Muscle layer of duodenum (tissue), 2 donors: ENCODE measurements at regions not wholly inside any gene's neighbourhood (a gene's known extent, or its start where the extent isn't known, plus 50 kb on each side); places are given as distances from the start of the nearest gene placed in this dataset.

Experiments used
- H3K27ac ChIP-seq: one replicate; pipeline ENCODE4 v1.7.0; 2013; ENCODE audit warnings: mild to moderate bottlenecking, low read length
- H3K27me3 ChIP-seq: one replicate; pipeline ENCODE4 v1.7.0; 2013; ENCODE audit warnings: low read depth, mild to moderate bottlenecking, control low read depth, low read length
- H3K36me3 ChIP-seq, 2 donors: one replicate each; pipeline ENCODE4 v1.7.0; 2013; ENCODE audit warnings: low read length in 2 of 2, control low read depth in 1 of 2, mild to moderate bottlenecking in 1 of 2; ENCODE audit not compliant: insufficient read depth in 2 of 2, control insufficient read depth in 1 of 2
- H3K4me1 ChIP-seq, 2 donors: one replicate each; pipeline ENCODE4 v1.7.0; 2013; ENCODE audit warnings: low read length in 2 of 2, mild to moderate bottlenecking in 2 of 2, control low read depth in 1 of 2, moderate library complexity in 1 of 2; ENCODE audit not compliant: insufficient read depth in 2 of 2, control insufficient read depth in 1 of 2
- H3K4me3 ChIP-seq, 2 donors: one replicate each; pipeline ENCODE4 v1.7.0; 2013; ENCODE audit warnings: low read length in 2 of 2, low read depth in 1 of 2, mild to moderate bottlenecking in 1 of 2
- H3K9me3 ChIP-seq, 2 donors: one replicate each; pipeline ENCODE4 v1.7.0; 2013; ENCODE audit warnings: low read length in 2 of 2, control low read depth in 1 of 2, mild to moderate bottlenecking in 1 of 2; ENCODE audit not compliant: control insufficient read depth in 1 of 2
- donor health status: healthy.

GRCh38 chr1:79815115-79815514 lies 808.6 kb upstream of the ADGRL4 start:
- Histone ChIP-seq H3K4me1 (no peaks in the 10 kb centered on the region), H3K9me3 (no peaks in the 10 kb centered on the region), H3K27ac (no peak overlapping the region), H3K36me3 (no peaks in the 10 kb centered on the region), H3K4me3 (no peak overlapping the region), H3K27me3 (no peaks in the 10 kb centered on the region)

GRCh38 chr1:79811173-79811572 lies 804.6 kb upstream of the ADGRL4 start:
- no peak overlapping the region for H3K4me3 ChIP-seq
- H3K4me1 ChIP-seq = no peaks in the 10 kb centered on the region
- H3K36me3 ChIP-seq = no peaks in the 10 kb centered on the region
- no peaks in the 10 kb centered on the region for H3K9me3 ChIP-seq
- H3K27me3 ChIP-seq = no peaks in the 10 kb centered on the region
- H3K27ac ChIP-seq = no peak overlapping the region

- H3K4me3 ChIP-seq = no peak overlapping the region
- H3K27me3 ChIP-seq = no peaks in the 10 kb centered on the region
- H3K9me3 ChIP-seq = no peaks in the 10 kb centered on the region
- no peaks in the 10 kb centered on the region for H3K4me1 ChIP-seq
- H3K27ac ChIP-seq = no peak overlapping the region
- H3K36me3 ChIP-seq = no peaks in the 10 kb centered on the region
Observed at GRCh38 chr1:79808816-79809475, 802.4 kb upstream of the ADGRL4 start.

GRCh38 chr1:79807816-79808215 lies 801.3 kb upstream of the ADGRL4 start:
- Histone ChIP-seq H3K36me3 (no peaks in the 10 kb centered on the region), H3K27me3 (no peaks in the 10 kb centered on the region), H3K4me1 (no peaks in the 10 kb centered on the region), H3K27ac (no peak overlapping the region), H3K4me3 (no peak overlapping the region), H3K9me3 (no peaks in the 10 kb centered on the region)

GRCh38 chr1:79797487-79797886 lies 791.0 kb upstream of the ADGRL4 start:
- H3K9me3 ChIP-seq = peaks cover 3 to 10% of the 10 kb centered on the region in 2 donors
- no peaks in the 10 kb centered on the region for H3K36me3 ChIP-seq
- no peaks in the 10 kb centered on the region for H3K27me3 ChIP-seq
- no peak overlapping the region for H3K27ac ChIP-seq
- no peak overlapping the region for H3K4me3 ChIP-seq
- H3K4me1 ChIP-seq = no peaks in the 10 kb centered on the region

GRCh38 chr1:79796434-79796833 lies 789.9 kb upstream of the ADGRL4 start:
- Histone ChIP-seq H3K27ac (no peak overlapping the region), H3K4me1 (no peaks in the 10 kb centered on the region), H3K4me3 (no peak overlapping the region), H3K27me3 (no peaks in the 10 kb centered on the region), H3K36me3 (no peaks in the 10 kb centered on the region), H3K9me3 (peaks cover 3 to 10% of the 10 kb centered on the region in 2 donors)

GRCh38 chr1:79792219-79792930 lies 785.8 kb upstream of the ADGRL4 start:
- Histone ChIP-seq H3K27me3 (no peaks in the 10 kb centered on the region), H3K4me3 (no peak overlapping the region), H3K36me3 (no peaks in the 10 kb centered on the region), H3K9me3 (peaks cover 3 to 10% of the 10 kb centered on the region in 2 donors), H3K4me1 (no peaks in the 10 kb centered on the region), H3K27ac (no peak overlapping the region)

- Histone ChIP-seq H3K4me1 (no peaks in the 10 kb centered on the region), H3K27ac (no peak overlapping the region), H3K36me3 (no peaks in the 10 kb centered on the region), H3K9me3 (peaks cover 3 to 8% of the 10 kb centered on the region in 2 donors), H3K27me3 (no peaks in the 10 kb centered on the region), H3K4me3 (no peak overlapping the region)
Observed at GRCh38 chr1:79791488-79792218, 785.1 kb upstream of the ADGRL4 start.

- Histone ChIP-seq H3K4me3 (no peak overlapping the region), H3K27ac (no peak overlapping the region), H3K36me3 (no peaks in the 10 kb centered on the region), H3K9me3 (peaks cover 3 to 5% of the 10 kb centered on the region in 2 donors), H3K4me1 (no peaks in the 10 kb centered on the region), H3K27me3 (no peaks in the 10 kb centered on the region)
Observed at GRCh38 chr1:79790950-79791349, 784.4 kb upstream of the ADGRL4 start.

- Histone ChIP-seq H3K4me1 (no peaks in the 10 kb centered on the region), H3K4me3 (no peak overlapping the region), H3K27me3 (no peaks in the 10 kb centered on the region), H3K27ac (no peak overlapping the region), H3K36me3 (no peaks in the 10 kb centered on the region), H3K9me3 (no peaks in the 10 kb centered on the region)
Observed at GRCh38 chr1:79787631-79788030, 781.1 kb upstream of the ADGRL4 start.

GRCh38 chr1:79785964-79786363 lies 779.4 kb upstream of the ADGRL4 start:
- Histone ChIP-seq H3K36me3 (no peaks in the 10 kb centered on the region), H3K27me3 (no peaks in the 10 kb centered on the region), H3K9me3 (no peaks in the 10 kb centered on the region), H3K4me3 (no peak overlapping the region), H3K4me1 (no peaks in the 10 kb centered on the region), H3K27ac (no peak overlapping the region)
